Thoracic aorta (tissue), 2 donors: ENCODE measurements at regions not wholly inside any gene's neighbourhood (a gene's known extent, or its start where the extent isn't known, plus 50 kb on each side); places are given as distances from the start of the nearest gene placed in this dataset.

Experiments used
- ATAC-seq: fragments of 150-250 bp; one replicate; pipeline ENCODE4 v1.8.0; 2017; ENCODE audit warnings: low read depth; ENCODE audit not compliant: insufficient number of reproducible peaks, low FRiP score
- DNase-seq: peaks from one replicate; pipeline ENCODE4 v3.0.0-alpha.2; 2020; ENCODE audit warnings: low spot score
- H3K27ac ChIP-seq, 2 donors: fragments of 200-600 bp; sonication (generic); 1 replicate in 1 of 2; 2 replicates in 1 of 2; pipeline ENCODE4 v1.5.1; 2016; ENCODE audit warnings: mild to moderate bottlenecking in 2 of 2, moderate library complexity in 2 of 2
- H3K27me3 ChIP-seq: fragments of 200-600 bp; sonication (generic); replicated peaks from 2 replicates; pipeline ENCODE4 v1.6.0; 2016; ENCODE audit warnings: mild to moderate bottlenecking; ENCODE audit not compliant: insufficient read depth
- H3K36me3 ChIP-seq: fragments of 200-600 bp; sonication (generic); one replicate; pipeline ENCODE4 v1.5.1; 2016
- H3K4me1 ChIP-seq, 2 donors: fragments of 200-600 bp; sonication (generic); 1 replicate in 1 of 2; 2 replicates in 1 of 2; pipeline versions ENCODE4 v1.5.1 to v1.6.0; 2016; ENCODE audit warnings: low read depth in 2 of 2, mild to moderate bottlenecking in 1 of 2; ENCODE audit not compliant: control insufficient read depth in 1 of 2
- H3K4me3 ChIP-seq: fragments of 200-600 bp; sonication (generic); 2 replicates; pipeline ENCODE4 v1.5.1; 2016; ENCODE audit warnings: mild to moderate bottlenecking
- H3K9me3 ChIP-seq: fragments of 200-600 bp; sonication (generic); 2 replicates; pipeline ENCODE4 v1.5.1; 2016
- CTCF ChIP-seq: fragments of 200-600 bp; sonication (generic); IDR thresholded peaks from one replicate; pipeline ENCODE4 v1.5.1; 2019; ENCODE audit warnings: antibody characterized with exemption

DNA sequence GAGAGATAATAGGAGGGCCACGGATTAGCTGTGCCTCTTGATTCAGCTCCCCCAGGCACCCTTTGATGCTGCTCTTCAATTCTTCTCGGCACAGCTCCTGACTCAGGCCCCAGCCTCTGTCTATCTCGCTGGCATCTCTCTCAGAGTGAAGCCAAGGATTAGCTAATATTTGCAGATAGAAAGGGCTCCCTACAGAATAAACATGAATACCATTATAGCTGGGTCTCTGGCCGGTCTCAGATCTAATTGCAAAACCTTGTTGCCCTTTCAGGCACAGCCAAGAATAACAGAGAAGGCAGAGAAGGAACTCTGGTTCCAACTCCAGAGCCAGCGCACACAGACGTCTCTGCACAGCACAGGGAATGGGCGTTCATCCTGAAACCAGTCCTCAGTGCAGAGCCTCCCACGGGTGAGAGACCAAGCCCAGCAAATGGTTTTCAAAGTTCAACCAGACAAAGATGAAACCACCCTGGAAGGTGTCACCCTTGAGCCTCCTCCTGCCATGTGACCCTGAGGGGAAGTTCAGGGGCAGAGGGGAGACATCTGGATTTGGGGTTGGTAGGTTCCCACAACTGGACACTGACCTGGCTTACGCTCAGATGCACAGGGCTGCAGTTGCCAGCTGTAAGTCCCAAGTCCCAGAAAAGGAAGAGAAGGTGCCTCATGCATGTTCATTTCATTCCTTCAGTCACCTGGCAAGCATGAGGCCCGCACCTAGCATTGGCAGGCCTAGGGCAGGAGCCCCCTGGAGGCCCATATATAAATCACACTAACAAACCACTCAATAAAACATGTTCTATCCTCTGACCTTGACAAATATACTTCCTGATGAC, 394.0 kb downstream of the NPHP4 start:
- ATAC-seq (no peak), DNase-seq (no peak)
- TF ChIP-seq CTCF = no peak
- Histone ChIP-seq H3K4me1 (no peaks in the 10 kb centered on the region), H3K36me3 (no peaks in the 10 kb centered on the region), H3K27me3 (no peaks in the 10 kb centered on the region), H3K27ac (no peak overlapping the region), H3K4me3 (no peak overlapping the region), H3K9me3 (no peaks in the 10 kb centered on the region)

- Histone ChIP-seq H3K27me3 (no peaks in the 10 kb centered on the region), H3K4me1 (no peaks in the 10 kb centered on the region), H3K36me3 (no peaks in the 10 kb centered on the region), H3K27ac (no peak overlapping the region), H3K4me3 (no peak overlapping the region), H3K9me3 (no peaks in the 10 kb centered on the region)
- no peak for DNase-seq
- no peak for TF ChIP-seq CTCF
- no peak for ATAC-seq
Observed at GRCh38 chr1:5597171-5597850, 394.9 kb downstream of the NPHP4 start.

GRCh38 chr1:5596651-5597050, 395.6 kb downstream of the NPHP4 start:
- no peak overlapping the region for H3K27ac ChIP-seq
- no peak for DNase-seq

DNA sequence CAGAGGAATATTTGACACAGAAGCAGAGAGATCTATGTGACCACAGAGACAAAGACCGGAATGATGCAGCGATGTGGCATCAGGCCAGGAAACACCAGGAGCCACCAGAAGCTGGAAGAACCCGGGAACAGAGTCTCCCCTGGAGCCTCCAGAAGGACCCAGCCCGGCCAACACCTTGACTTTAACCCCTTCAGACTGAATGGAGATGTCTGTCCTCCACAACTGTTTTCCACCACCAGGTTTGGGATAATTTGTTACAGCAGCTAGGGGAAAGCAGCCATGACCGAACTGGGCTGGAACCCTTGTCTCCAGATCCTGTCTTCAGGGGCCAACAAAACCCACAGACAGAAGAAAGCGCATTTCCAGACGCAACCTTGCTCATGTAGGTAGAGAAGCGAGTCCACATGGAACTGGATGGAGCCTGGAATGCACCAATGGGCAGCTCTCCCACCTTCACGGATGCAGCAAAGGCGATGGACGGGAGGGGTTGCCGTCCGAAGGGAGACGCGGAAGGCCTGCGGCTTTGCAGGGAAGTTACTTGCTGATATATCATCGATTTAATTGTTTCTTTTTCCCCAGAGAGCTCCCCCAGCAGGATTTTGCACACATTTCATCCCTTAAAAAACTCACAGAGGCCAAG, 396.6 kb downstream of the NPHP4 start:
- H3K27me3 ChIP-seq = no peaks in the 10 kb centered on the region
- no peak for DNase-seq
- H3K4me1 ChIP-seq = no peaks in the 10 kb centered on the region
- ATAC-seq = no peak
- H3K4me3 ChIP-seq = no peak overlapping the region
- no peaks in the 10 kb centered on the region for H3K36me3 ChIP-seq
- TF ChIP-seq CTCF = no peak
- H3K27ac ChIP-seq = no peak overlapping the region
- H3K9me3 ChIP-seq = peaks cover 7% of the 10 kb centered on the region

More at GRCh38 chr1:5596651-5597050, 395.6 kb downstream of the NPHP4 start:
- Histone ChIP-seq H3K4me3 (no peak overlapping the region), H3K4me1 (no peaks in the 10 kb centered on the region), H3K27me3 (no peaks in the 10 kb centered on the region), H3K36me3 (no peaks in the 10 kb centered on the region), H3K9me3 (no peaks in the 10 kb centered on the region)
- ATAC-seq = no peak
- no peak for TF ChIP-seq CTCF
